Panc1 (cell line): ENCODE measurements at regions not wholly inside any gene's neighbourhood (a gene's known extent, or its start where the extent isn't known, plus 50 kb on each side); places are given as distances from the start of the nearest gene placed in this dataset.

ENCODE experiments used
- ATAC-seq: fragments of 200-7000 bp; cut with Tn5 transposase; 2 replicates; pipeline ENCODE4 v1.9.1; 2020; ENCODE audit warnings: mild to moderate bottlenecking, moderate library complexity
- BruUV-seq: library from RNA; stranded (reverse); fragments of 400-500 nt; replicated peaks from 2 replicates; lab custom pipeline; 2021; lab: Mats Ljungman, UMichigan
- CTCF ChIA-PET: fragments of 300-600 bp; sonication (Branson Sonifier 250); formaldehyde crosslinking; loops from one replicate; lab custom pipeline; 2022; ENCODE audit warnings: antibody characterized with exemption; lab: Charles Lee
- POLR2A ChIA-PET: fragments of 300-600 bp; sonication (Branson Sonifier 250); formaldehyde crosslinking; loops from one replicate; lab custom pipeline; 2022; ENCODE audit warnings: antibody characterized with exemption; lab: Charles Lee
- DNase-seq: peaks from one replicate; pipeline ENCODE4 v3.0.0-alpha.2; 2010; ENCODE audit warnings: low read depth, low spot score
- H3K27ac ChIP-seq: 2 replicates; pipeline ENCODE4 v1.5.1; 2011; ENCODE audit warnings: mild to moderate bottlenecking, low read length, inconsistent platforms
- H3K27me3 ChIP-seq: fragments of 200-500 bp; sonication (Bioruptor generic); 2 replicates; pipeline ENCODE4 v1.6.0; 2014; ENCODE audit warnings: low read length, inconsistent platforms; ENCODE audit not compliant: control insufficient read depth, insufficient read depth
- H3K36me3 ChIP-seq: fragments of 200-500 bp; sonication (Bioruptor generic); 2 replicates; pipeline ENCODE4 v1.5.1; 2014; ENCODE audit warnings: inconsistent platforms, mild to moderate bottlenecking, low read length, moderate library complexity; ENCODE audit not compliant: control insufficient read depth, insufficient read depth
- H3K4me1 ChIP-seq: 2 replicates; pipeline ENCODE4 v1.5.1; 2011; ENCODE audit warnings: inconsistent platforms, mild to moderate bottlenecking, low read length, moderate library complexity; ENCODE audit not compliant: control insufficient read depth, insufficient read depth
- H3K4me3 ChIP-seq, 2 experiments: 2 replicates each; pipeline ENCODE4 v1.5.1; 2011 to 2012; ENCODE audit warnings: low read depth in 2 of 2, low read length in 2 of 2, mild to moderate bottlenecking in 2 of 2, inconsistent platforms in 1 of 2, moderate library complexity in 1 of 2
- H3K9me3 ChIP-seq: fragments of 200-500 bp; sonication (Bioruptor generic); 2 replicates; pipeline ENCODE4 v1.5.1; 2014; ENCODE audit warnings: low read depth, mild to moderate bottlenecking, inconsistent platforms, low read length, moderate library complexity; ENCODE audit not compliant: control insufficient read depth, insufficient read depth
- CTCF ChIP-seq: fragments of 450-650 bp; IDR thresholded peaks from 2 replicates; pipeline ENCODE4 v1.5.1; 2017; ENCODE audit warnings: mild to moderate bottlenecking
- POLR2AphosphoS5 ChIP-seq: IDR thresholded peaks from 2 replicates; pipeline ENCODE4 v1.6.1; 2012; ENCODE audit warnings: mild to moderate bottlenecking, low read depth, low read length, moderate library complexity
- REST ChIP-seq, 2 experiments: IDR thresholded peaks; 2 replicates each; pipeline ENCODE4 v1.6.1; 2011 to 2012; ENCODE audit warnings: low read depth in 2 of 2, control low read depth in 1 of 2, low read length in 1 of 2, mild to moderate bottlenecking in 1 of 2, moderate library complexity in 1 of 2; ENCODE audit not compliant: insufficient read depth in 1 of 2
- SIN3A ChIP-seq: IDR thresholded peaks from 2 replicates; pipeline ENCODE4 v1.6.1; 2012; ENCODE audit warnings: low read depth, mild to moderate bottlenecking, low read length, moderate library complexity, borderline replicate concordance; ENCODE audit not compliant: insufficient read depth
- TCF7L2 ChIP-seq: IDR thresholded peaks from 2 replicates; pipeline ENCODE4 v1.6.1; 2011; ENCODE audit warnings: mild to moderate bottlenecking, low read depth, low read length, inconsistent platforms
- in situ Hi-C: cut with HindIII; loops from 2 replicates; pipeline ENCODE4 v1.10.0; 2016; ENCODE audit warnings: low sequenced_read_pairs, low pct_unique_long_range_greater_than_20kb
- intact Hi-C: fragments of 100-400 bp; cut with micrococcal nuclease; formaldehyde crosslinking; loops from one replicate; pipeline ENCODE4 v1.10.0; 2022; ENCODE audit not compliant: unreplicated experiment

DNA sequence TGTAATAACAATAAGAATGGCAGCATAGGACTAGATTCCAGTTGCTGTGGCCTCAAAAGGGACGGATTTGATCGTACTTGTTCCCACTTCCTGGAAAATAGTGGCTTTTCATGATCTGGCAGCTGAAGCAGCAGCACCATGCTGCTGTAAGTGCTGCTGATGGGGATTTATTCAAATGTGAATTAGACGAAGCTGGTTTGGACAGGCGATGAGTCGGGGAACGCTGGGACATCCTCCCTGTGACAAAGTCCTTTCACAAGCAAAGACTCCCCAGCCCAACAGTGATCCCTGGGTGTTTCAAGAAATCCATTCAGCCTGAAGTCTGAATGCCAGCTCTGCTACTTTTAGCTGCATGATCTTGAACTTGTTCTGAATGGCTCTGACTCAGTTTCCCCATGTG is 88.6 kb upstream of the XYLT1 start:
- Histone ChIP-seq H3K27me3 (peaks cover 9% of the 10 kb centered on the region; the same call in 1 of the 2 replicates), H3K4me1 (no peaks in the 10 kb centered on the region), H3K4me3 (no peak overlapping the region), H3K27ac (no peak overlapping the region), H3K36me3 (no peaks in the 10 kb centered on the region), H3K9me3 (no peaks in the 10 kb centered on the region)
- in situ Hi-C loops (no loop called here), intact Hi-C loops (no loop called here)
- BruUV-seq: no TSS peak
- DNase-seq (no peak), ATAC-seq (no peak)
- POLR2A ChIA-PET: no interaction called here
- CTCF ChIA-PET: no interaction called here
- TF ChIP-seq TCF7L2 (no peak), SIN3A (no peak), REST (IDR thresholded peaks at IDR 0.05; ENCODE audit: insufficient read depth in 1 of 2, low read depth in 2 of 2, low read length in 1 of 2) (no peak), POLR2AphosphoS5 (no peak), CTCF (no peak)

DNA sequence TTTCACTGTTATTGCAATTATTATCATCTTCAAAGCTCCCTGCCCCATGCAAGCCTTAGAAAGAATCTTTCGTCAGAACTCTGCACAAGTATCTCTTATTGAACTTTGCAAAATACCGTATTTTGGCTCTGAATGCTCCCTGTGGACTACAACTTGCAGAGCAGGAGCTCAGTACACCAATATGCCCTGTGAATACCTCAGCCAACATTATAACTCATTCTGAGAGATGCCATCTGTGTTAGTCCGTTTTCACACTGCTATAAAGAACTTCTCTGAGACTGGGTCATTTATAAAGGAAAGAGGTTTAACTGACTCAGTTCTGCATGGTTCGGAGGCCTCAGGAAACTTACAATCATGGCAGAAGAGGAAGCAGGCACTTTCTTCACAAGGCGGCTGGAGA is 87.2 kb upstream of the XYLT1 start:
- peaks cover 9% of the 10 kb centered on the region; the same call in 1 of the 2 replicates for H3K27me3 ChIP-seq
- ATAC-seq (no peak), DNase-seq (no peak)
- ChIA-PET CTCF (no interaction called here), POLR2A (no interaction called here)
- no peaks in the 10 kb centered on the region for H3K4me1 ChIP-seq
- TF ChIP-seq REST (IDR thresholded peaks at IDR 0.05; ENCODE audit: insufficient read depth in 1 of 2, low read depth in 2 of 2, low read length in 1 of 2) (no peak), SIN3A (no peak), CTCF (no peak), POLR2AphosphoS5 (no peak)
- H3K9me3 ChIP-seq: no peaks in the 10 kb centered on the region
- no TSS peak for BruUV-seq
- no peak overlapping the region for H3K27ac ChIP-seq
- in situ Hi-C loops: no loop called here
- no peaks in the 10 kb centered on the region for H3K36me3 ChIP-seq
- H3K4me3 ChIP-seq: no peak overlapping the region
- intact Hi-C loops: no loop called here
